Left cardiac atrium (tissue), 4 donors: ENCODE measurements at regions not wholly inside any gene's neighbourhood (a gene's known extent, or its start where the extent isn't known, plus 50 kb on each side); places are given as distances from the start of the nearest gene placed in this dataset.

ENCODE experiments used
- ATAC-seq, 2 donors: fragments of 200-7000 bp; cut with Tn5 transposase; one replicate each; pipeline ENCODE4 v1.9.1; 2020; ENCODE audit warnings: mild to moderate bottlenecking in 2 of 2, moderate library complexity in 2 of 2
- DNase-seq: peaks from one replicate; pipeline ENCODE4 v3.0.0-alpha.2; 2020
- intact Hi-C, 2 donors: fragments of 100-400 bp; cut with DNase I; formaldehyde crosslinking; loops; one replicate each; pipeline versions ENCODE4 v1.14.1 to v1.15.1; 2022 to 2023
- donor health status: DM: no; HTN: yes; CAD: no.
- donor health status: DM: no; HTN: yes; CAD: no; lungs with severe emphysema.
- donor health status: DM: yes; HTN: yes; CAD: no.
- donor health status: Dilated cardiomyopathy.

DNA sequence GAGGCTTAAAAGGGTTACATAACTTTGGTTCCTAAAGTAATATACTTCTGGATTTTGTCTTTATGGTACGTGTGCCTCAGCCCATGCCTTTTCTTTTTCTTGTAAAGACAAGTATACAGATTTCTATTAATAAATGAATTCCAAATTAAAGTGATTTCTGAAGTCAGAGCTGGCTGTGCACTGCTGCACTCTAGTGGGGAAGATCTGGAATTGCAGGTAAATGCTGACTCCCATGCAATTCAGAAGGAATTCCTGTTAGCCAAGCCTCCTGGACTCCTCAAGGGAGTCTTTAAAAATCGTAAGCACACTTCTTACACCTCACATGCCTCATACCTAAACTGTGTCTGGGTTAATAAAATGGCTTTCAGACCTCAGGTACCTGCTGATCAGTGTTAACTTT, 118.4 kb upstream of the SLC7A1 start:
- DNase-seq = no peak
- intact Hi-C loops = no loop called here
- no peak for ATAC-seq

- intact Hi-C loops = no loop called here
- no peak for DNase-seq
- no peak for ATAC-seq
Measured at GRCh38 chr13:29711776-29712175, 116.3 kb upstream of the SLC7A1 start.

DNA sequence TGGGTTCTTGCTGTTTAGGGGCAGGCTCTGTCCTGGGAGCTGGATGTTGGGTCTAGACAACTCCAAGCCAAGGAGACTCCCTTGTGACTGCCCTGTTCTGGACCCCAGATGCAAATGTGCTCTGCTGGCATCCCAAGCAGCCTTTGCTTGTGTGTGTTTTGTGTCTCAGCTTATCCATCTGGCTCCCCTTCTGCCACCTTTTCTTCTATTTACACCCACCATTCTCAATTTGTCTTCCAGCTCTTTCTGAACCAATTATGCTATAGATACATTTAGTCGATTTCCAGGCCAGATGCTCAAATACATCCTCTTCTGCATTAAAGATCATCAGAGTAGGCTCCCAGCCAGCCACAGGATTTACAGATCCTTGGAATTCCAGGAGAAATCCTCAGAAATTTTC, 115.0 kb upstream of the SLC7A1 start:
- DNase-seq (no peak), ATAC-seq (no peak)
- intact Hi-C loops = no loop called here

GRCh38 chr13:29709407-29710069, 114.0 kb upstream of the SLC7A1 start:
- ATAC-seq (no peak), DNase-seq (no peak)
- intact Hi-C loops = loop anchor here (2.0 to 5.0 kb wide), 2 partner anchors 201 to 202 kb away; no protein-coding TSS in a partner anchor

GRCh38 chr13:29707876-29708543, 112.5 kb upstream of the SLC7A1 start:
- ATAC-seq = peak; percentile 55 to 68
- intact Hi-C loops = loop anchor here (2.0 to 5.0 kb wide), 2 partner anchors 199 to 201 kb away; no protein-coding TSS in a partner anchor
- peak; percentile 35 for DNase-seq

DNA sequence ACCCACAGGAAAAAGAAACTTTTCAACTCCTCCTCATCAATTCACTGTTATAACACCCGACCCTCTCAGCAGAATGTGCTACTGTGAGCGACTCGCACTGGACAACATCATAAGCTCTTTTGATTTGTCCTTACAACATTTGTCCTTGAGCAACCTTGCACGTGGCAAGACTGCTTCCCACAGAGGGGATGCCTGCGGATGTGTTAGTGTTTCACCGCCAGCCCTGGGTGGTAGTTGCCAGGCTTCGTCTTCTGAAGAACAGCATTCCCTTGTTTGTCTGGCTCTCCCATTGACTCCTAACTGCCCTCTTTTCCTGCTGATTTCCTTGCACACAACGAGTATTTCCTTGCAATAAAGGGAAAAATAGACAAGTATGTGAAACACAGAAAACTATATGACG, 111.4 kb upstream of the SLC7A1 start:
- intact Hi-C loops = loop anchor here in 1 of 2 donors (5.0 kb wide), 1 partner anchor 200 kb away; no protein-coding TSS in a partner anchor
- ATAC-seq = no peak
- no peak for DNase-seq

DNA sequence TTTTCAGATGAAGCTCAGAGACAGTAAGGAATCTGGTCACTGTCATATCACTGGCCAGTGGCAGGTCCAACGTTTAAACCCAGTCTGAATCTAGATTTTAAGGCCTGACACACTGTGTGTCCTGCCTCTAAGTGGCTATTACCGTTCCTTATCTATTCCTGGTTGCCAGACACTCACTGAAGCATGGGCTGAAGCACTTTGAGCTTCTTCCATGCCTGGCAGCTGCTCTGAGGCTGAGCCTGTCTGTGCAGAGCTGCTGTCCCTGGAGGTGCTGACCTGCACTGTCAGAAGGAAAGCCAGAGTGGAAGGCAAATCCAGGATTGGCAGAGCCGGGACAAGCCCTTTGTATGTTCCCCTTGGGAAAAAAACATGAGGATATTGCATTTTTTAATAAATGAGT, 109.2 kb upstream of the SLC7A1 start:
- intact Hi-C loops = loop anchor here in 1 of 2 donors (5.0 kb wide), 1 partner anchor 197 kb away; no protein-coding TSS in a partner anchor
- DNase-seq (no peak), ATAC-seq (peak; percentile 64 to 82)

- DNase-seq (no peak), ATAC-seq (no peak)
- intact Hi-C loops = no loop called here
Measured at GRCh38 chr13:29703421-29703820, 107.9 kb upstream of the SLC7A1 start.

- DNase-seq = peak; percentile 60
- intact Hi-C loops = no loop called here
- ATAC-seq = peak; percentile 71 to 85
Measured at GRCh38 chr13:29702912-29703351, 107.4 kb upstream of the SLC7A1 start.

DNA sequence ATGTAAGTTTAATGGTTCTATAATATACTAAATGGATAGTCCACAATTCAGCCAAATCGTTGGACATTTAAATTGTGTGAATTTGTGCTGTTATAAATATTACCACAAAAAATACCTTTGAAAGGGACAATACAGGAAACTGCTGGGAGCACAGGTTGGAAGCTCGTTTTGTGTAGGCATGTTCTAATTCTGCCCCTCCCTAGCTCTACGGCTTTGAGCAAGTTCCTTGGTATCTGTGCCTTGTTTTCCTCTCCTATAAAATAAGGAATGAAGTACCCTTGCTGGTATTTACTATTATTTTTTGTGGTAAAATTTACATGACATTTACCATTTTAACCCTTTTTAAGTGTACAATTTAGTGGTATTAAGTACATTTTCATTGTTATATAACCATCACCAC, 102.6 kb upstream of the SLC7A1 start:
- intact Hi-C loops = no loop called here
- ATAC-seq (no peak), DNase-seq (no peak)

- intact Hi-C loops = no loop called here
- no peak for DNase-seq
- ATAC-seq = no peak
Measured at GRCh38 chr13:29696606-29697005, 101.1 kb upstream of the SLC7A1 start.

DNA sequence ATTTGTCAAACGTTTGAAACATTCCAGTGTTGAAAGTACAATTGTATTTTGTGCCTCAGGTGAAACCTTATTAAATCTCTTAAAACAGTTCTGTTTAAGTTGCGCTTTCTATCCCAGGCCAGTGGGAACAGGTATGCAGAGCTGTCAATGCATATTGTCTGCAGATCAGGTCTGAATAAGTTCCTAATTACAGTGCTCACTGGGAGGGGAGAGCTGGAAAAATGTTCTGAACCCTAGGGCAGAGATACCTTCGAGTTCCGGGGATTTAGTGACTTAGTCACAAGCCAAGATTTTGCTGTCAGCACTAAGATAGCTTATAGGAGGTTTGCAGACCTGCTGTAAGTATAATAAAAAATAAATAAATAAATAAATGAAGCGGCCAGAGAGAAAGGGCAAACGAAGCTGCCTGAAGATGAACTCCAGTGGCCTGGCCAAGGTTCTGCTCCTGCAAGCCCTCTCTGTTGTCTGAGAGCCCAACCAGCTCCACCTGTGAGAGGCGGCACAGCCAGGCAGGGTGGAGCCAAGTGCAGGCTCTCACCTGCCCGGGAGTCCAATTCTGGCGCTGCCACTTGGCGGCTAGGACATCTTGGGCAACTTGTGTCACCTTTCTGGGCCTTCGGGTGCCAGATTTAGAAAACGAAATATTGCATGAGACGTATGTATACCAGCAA, 97.9 kb upstream of the SLC7A1 start:
- ATAC-seq (no peak), DNase-seq (no peak)
- intact Hi-C loops = no loop called here

- DNase-seq (no peak), ATAC-seq (no peak)
- intact Hi-C loops = no loop called here
Measured at GRCh38 chr13:29689548-29689947, 94.1 kb upstream of the SLC7A1 start.

- DNase-seq = no peak
Measured at GRCh38 chr13:29688193-29688592, 92.7 kb upstream of the SLC7A1 start.

DNA sequence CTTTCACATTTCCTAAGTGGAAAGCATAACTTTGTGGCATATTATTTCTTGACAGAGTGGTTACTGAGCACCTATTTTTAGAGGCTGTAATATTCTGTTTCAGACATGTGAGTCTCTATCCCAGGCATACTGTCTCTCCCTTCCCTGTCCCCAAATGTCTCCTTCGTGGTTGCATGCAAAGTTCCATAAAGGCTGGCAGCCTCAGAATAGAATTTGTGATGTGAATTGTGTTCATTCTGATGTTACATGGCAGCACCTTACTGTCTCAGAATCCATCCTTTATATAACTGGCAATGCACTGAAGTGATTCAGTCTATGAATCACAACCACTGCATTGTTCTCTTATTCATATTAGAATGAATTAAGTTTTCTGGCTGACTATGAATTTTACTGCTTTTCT, 89.0 kb upstream of the SLC7A1 start:
- no peak for ATAC-seq
- DNase-seq = no peak
- intact Hi-C loops = no loop called here

More at GRCh38 chr13:29688193-29688592, 92.7 kb upstream of the SLC7A1 start:
- ATAC-seq = peak in 1 of 2 donors; percentile 44
- intact Hi-C loops = no loop called here

DNA sequence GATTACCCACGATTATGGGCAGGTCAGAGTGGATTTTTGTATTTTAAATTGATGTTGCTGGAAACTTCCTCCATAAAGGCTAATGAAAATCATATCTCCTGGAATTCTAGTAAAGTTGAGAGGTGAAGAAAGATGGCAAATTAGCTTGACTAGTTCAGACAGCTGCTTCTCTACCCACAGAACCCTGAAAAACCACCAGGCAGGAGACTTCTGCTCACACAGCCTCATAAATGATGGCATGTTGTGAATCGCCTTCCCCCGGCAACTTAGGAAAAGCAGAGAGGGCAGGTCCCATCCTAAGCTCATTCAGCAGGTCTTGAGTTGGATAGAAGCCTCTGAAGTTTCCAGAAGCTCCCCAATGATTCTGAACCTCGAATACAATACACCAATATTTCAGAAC, 87.6 kb upstream of the SLC7A1 start:
- DNase-seq = no peak
- ATAC-seq = no peak
- intact Hi-C loops = no loop called here

GRCh38 chr13:29681864-29682263, 86.4 kb upstream of the SLC7A1 start:
- intact Hi-C loops = no loop called here
- DNase-seq (no peak), ATAC-seq (peak in 1 of 2 donors; percentile 12)

- ATAC-seq (peak; percentile 78 to 79), DNase-seq (peak; percentile 73)
- intact Hi-C loops = no loop called here
Measured at GRCh38 chr13:29679396-29680053, 84.0 kb upstream of the SLC7A1 start.

- no peak for DNase-seq
- intact Hi-C loops = no loop called here
- no peak for ATAC-seq
Measured at GRCh38 chr13:29677627-29678026, 82.1 kb upstream of the SLC7A1 start.
